C4-2B (cell line): ENCODE measurements at regions not wholly inside any gene's neighbourhood (a gene's known extent, or its start where the extent isn't known, plus 50 kb on each side); places are given as distances from the start of the nearest gene placed in this dataset.

ENCODE experiments used
- ZFX ChIP-seq: fragments of 450-650 bp; IDR thresholded peaks from 2 replicates; pipeline ENCODE4 v1.6.1; 2017
- TF ChIP-seq, protein P1 (sequence below): fragments of 450-650 bp; conservative IDR thresholded peaks from 2 replicates; pipeline ENCODE4 v1.5.1; 2017; ENCODE audit warnings: mild to moderate bottlenecking

GRCh38 chr4:125849869-125850268, 535.1 kb downstream of the FAT4 start:
- TF ChIP-seq, protein P1, sequence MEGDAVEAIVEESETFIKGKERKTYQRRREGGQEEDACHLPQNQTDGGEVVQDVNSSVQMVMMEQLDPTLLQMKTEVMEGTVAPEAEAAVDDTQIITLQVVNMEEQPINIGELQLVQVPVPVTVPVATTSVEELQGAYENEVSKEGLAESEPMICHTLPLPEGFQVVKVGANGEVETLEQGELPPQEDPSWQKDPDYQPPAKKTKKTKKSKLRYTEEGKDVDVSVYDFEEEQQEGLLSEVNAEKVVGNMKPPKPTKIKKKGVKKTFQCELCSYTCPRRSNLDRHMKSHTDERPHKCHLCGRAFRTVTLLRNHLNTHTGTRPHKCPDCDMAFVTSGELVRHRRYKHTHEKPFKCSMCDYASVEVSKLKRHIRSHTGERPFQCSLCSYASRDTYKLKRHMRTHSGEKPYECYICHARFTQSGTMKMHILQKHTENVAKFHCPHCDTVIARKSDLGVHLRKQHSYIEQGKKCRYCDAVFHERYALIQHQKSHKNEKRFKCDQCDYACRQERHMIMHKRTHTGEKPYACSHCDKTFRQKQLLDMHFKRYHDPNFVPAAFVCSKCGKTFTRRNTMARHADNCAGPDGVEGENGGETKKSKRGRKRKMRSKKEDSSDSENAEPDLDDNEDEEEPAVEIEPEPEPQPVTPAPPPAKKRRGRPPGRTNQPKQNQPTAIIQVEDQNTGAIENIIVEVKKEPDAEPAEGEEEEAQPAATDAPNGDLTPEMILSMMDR = no peak
- no peak for TF ChIP-seq ZFX
